GM13976 (cell line): ENCODE measurements at regions not wholly inside any gene's neighbourhood (a gene's known extent, or its start where the extent isn't known, plus 50 kb on each side); places are given as distances from the start of the nearest gene placed in this dataset.

Experiments used
- DNase-seq: peaks from one replicate; pipeline ENCODE4 v3.0.0; 2012; ENCODE audit warnings: low spot score
- in situ Hi-C: fragments of 300-500 bp; cut with MboI; formaldehyde crosslinking; loops from one replicate; pipeline ENCODE4 v1.12.0; 2022; ENCODE audit warnings: low sequenced_read_pairs, mixed read lengths, inconsistent platforms; ENCODE audit not compliant: unreplicated experiment
- TF ChIP-seq, protein P1 (sequence below): IDR thresholded peaks from 2 replicates; pipeline ENCODE4 v1.5.1; 2012; ENCODE audit warnings: borderline replicate concordance, mild to moderate bottlenecking; ENCODE audit not compliant: insufficient read depth; ENCODE audit errors: extremely low read depth, missing control alignments, control extremely low read depth

DNA sequence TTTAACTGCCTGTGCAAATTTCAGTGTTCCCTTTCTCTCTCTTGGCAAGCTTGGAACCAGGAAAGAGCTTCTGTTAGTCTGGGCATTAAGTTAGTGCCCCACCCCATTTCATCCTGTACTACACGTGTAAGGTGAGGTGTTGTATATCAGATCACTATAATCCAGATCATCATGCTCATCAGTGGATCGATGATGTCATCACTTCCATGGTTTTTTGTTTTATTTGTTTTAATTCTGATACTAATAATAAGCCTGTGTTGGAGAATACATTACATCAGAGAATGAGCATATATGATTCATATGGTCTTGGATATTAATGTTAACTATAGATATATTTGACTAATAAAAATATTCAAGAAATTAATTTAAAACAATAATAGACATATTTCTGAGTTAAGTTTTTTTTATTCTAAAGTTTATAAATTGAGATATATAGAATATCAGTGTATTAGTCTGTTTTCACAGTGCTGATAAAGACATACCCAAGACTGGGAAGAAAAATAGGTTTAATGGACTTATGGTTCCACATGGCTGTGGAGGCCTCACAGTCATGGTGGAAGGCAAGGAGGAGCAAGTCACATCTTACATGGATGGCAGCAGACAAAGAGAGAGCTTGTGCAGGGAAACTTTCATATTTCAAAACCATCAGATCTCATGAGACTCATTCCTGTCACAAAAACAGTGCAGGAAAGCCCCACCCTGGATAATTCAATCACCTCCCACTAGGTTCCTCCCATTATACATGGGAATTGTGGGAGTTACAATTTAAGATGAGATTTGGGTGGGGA lies 588.3 kb upstream of the B3GALT2 start:
- in situ Hi-C loops, result no loop called here
- no peak for DNase-seq
- TF ChIP-seq, protein P1, sequence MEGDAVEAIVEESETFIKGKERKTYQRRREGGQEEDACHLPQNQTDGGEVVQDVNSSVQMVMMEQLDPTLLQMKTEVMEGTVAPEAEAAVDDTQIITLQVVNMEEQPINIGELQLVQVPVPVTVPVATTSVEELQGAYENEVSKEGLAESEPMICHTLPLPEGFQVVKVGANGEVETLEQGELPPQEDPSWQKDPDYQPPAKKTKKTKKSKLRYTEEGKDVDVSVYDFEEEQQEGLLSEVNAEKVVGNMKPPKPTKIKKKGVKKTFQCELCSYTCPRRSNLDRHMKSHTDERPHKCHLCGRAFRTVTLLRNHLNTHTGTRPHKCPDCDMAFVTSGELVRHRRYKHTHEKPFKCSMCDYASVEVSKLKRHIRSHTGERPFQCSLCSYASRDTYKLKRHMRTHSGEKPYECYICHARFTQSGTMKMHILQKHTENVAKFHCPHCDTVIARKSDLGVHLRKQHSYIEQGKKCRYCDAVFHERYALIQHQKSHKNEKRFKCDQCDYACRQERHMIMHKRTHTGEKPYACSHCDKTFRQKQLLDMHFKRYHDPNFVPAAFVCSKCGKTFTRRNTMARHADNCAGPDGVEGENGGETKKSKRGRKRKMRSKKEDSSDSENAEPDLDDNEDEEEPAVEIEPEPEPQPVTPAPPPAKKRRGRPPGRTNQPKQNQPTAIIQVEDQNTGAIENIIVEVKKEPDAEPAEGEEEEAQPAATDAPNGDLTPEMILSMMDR, result no peak

DNA sequence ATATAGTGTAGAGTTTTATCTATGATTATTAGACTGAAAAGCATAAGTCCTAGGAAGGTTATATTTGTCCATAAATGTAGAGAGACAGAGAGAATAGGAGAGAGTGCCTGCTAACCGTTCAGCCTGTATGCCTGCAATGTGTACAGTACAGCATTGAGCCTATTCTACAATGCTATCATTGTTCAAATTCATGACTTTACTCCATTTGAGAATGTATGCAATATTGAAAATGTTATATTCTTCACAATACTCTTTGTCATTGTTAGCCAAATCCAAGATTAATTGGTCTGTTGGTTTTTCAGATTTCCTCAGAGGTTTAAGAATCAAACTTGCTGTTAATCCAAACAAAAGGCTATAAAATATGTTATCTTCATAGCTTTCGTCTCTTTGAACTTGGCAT lies 585.2 kb upstream of the B3GALT2 start:
- in situ Hi-C loops, result no loop called here
- DNase-seq, result no peak
- TF ChIP-seq, protein P1, result no peak

DNA sequence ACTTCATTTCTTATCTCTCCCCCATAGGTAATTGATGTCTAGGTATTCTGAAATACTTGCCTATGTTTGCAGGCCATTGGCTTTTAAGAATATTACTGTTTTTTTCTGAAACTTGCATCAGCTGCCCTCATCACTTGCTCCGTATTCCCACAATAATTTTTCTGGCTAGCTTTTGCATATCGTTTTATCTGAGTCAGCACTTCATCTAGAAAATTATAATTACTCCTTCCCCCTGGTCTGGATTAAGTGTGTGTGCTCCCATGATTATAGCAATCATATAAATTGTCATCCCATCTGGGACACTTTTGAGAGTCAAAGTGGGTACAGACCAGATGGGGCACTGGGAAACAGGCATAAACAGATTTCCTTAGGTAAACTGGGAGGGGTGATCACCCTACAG lies 583.2 kb upstream of the B3GALT2 start:
- in situ Hi-C loops, result no loop called here
- no peak for DNase-seq
- TF ChIP-seq, protein P1, result no peak

DNA sequence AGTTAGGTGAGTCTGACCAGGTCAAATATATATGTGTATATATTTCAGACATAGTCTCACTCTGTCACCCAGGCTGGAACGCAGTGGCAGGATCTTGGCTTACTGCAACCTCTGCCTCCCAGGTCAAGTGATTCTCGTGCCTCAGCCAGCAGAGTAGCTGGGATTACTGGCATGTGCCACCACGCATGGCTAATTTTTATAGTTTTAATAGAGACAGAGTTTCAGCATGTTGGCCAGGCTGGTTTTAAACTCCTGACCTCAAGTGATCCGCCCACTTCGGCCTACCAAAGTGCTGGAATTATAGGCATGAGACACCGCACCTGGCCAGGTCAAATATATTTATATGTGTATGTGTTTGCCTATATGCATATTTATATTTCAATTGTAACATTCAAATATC lies 581.5 kb upstream of the B3GALT2 start:
- in situ Hi-C loops, result no loop called here
- DNase-seq, result no peak
- TF ChIP-seq, protein P1, result no peak

DNA sequence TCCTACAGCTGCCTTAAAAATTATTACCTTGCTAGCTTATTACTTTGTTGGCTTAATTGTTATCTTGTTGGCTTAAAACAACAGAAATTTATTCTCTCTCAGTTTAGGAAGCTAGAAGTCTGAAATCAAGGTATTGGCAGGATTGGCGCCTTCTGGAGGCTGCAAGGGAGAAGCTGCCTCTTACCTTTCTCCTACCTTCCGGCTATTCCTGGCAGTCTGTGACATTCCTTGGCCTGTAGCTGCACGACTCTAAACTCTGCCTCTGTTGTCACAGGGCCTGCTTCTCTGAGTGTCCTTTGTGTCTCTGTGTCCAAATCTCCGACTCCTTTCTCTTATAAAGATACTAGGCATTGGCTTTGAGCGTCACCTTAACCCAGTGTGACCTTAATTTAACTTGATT lies 579.9 kb upstream of the B3GALT2 start:
- DNase-seq, result no peak
- TF ChIP-seq, protein P1, result no peak
- in situ Hi-C loops, result no loop called here

DNA sequence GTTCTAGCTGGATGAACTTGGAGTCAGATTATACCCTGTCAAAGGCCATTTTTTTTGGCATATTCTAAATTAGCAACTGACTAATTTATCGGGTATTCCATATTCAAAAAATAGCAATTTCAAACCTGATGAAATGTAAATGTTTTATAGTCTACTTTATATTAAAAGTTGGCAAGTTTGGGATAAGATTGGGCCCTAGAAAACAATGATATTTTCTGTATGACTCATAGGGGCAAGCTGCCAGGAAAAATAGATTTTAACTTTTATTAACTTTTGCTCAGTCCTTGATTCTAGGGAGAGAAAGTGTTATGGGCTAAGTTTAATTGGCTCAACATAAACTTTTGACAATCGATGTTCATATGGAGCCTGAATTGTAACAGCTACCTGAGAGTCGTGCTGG lies 576.9 kb upstream of the B3GALT2 start:
- in situ Hi-C loops, result no loop called here
- TF ChIP-seq, protein P1, result no peak
- DNase-seq, result no peak
